Right ventricle myocardium superior (tissue), 1 donor: ENCODE measurements at regions not wholly inside any gene's neighbourhood (a gene's known extent, or its start where the extent isn't known, plus 50 kb on each side); places are given as distances from the start of the nearest gene placed in this dataset. TPM values are rescaled to one million over a fixed set of nuclear protein-coding genes. Genes with fewer than 3 reads are reported as not detected.

Experiments
- ATAC-seq: fragments of 200-7000 bp; cut with Tn5 transposase; one replicate; pipeline ENCODE4 v1.9.1; 2020; ENCODE audit warnings: mild to moderate bottlenecking; ENCODE audit not compliant: poor library complexity
- DNase-seq: peaks from one replicate; pipeline ENCODE4 v3.0.0-alpha.2; 2020
- intact Hi-C: fragments of 100-400 bp; cut with DNase I; formaldehyde crosslinking; loops from one replicate; pipeline ENCODE4 v1.11.2; 2022
- microRNA-seq: library from miRNA; unstranded; fragments of <30 nt; microRNA quantifications from one replicate; pipeline ENCODE4 v1.2.0, GENCODE V29; 2020
- donor health status: DM: no; HTN: yes; CAD: no; lungs with severe emphysema.

DNA sequence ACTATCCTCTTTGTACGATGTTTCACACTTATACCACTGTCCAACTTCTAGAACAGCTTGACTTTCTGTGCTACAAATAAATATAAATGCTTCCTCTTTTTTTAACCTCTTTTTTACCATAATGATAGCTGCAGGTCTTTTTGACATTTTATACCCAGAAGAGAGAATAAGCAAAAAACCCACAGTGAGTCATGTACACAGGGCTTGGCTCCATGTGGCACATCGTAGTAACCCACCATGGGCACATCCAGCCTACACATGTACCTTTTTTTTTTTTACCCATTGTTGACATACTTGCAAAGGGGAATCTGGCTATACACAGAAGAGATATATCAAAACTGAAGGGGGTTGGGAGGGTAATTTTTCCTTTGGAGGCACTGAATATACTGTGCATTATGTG lies 59.5 kb upstream of the RSPO3 start:
- DNase-seq (no peak), ATAC-seq (no peak)
- intact Hi-C loops, result no loop called here

Small RNAs in the stretch of these regions (microRNA-seq; reads per million reads assigned to microRNA genes)
- not detected for gene MIR588
